ENCODE measurements at regions not wholly inside any gene's neighbourhood (a gene's known extent, or its start where the extent isn't known, plus 50 kb on each side); places are given as distances from the start of the nearest gene placed in this dataset.

- DNase-seq: no peak
These were observed 175.3 kb upstream of the ALG10B start for GRCh38 chr12:38141239-38141638.

GRCh38 chr12:38141861-38142260 is 174.7 kb upstream of the ALG10B start:
- no peak for DNase-seq

- no peak for DNase-seq
These were observed 173.6 kb upstream of the ALG10B start for GRCh38 chr12:38142974-38143373.

GRCh38 chr12:38144049-38144448 is 172.5 kb upstream of the ALG10B start:
- no peak for DNase-seq

GRCh38 chr12:38144601-38145436 is 171.8 kb upstream of the ALG10B start:
- no peak for DNase-seq

- no peak for DNase-seq
These were observed 167.0 kb upstream of the ALG10B start for GRCh38 chr12:38149395-38150073.

GRCh38 chr12:38151991-38152700 is 164.4 kb upstream of the ALG10B start:
- no peak for DNase-seq

GRCh38 chr12:38152816-38153736 is 163.5 kb upstream of the ALG10B start:
- DNase-seq: no peak

GRCh38 chr12:38153737-38154061 is 162.9 kb upstream of the ALG10B start:
- DNase-seq: no peak

GRCh38 chr12:38154096-38155019 is 162.2 kb upstream of the ALG10B start:
- DNase-seq: no peak

- DNase-seq: no peak
These were observed 161.6 kb upstream of the ALG10B start for GRCh38 chr12:38155020-38155395.

GRCh38 chr12:38155526-38156496 is 160.8 kb upstream of the ALG10B start:
- no peak for DNase-seq

- DNase-seq: no peak
These were observed 159.9 kb upstream of the ALG10B start for GRCh38 chr12:38156497-38157245.

GRCh38 chr12:38157274-38157932 is 159.2 kb upstream of the ALG10B start:
- DNase-seq: no peak

GRCh38 chr12:38157933-38158401 is 158.6 kb upstream of the ALG10B start:
- no peak for DNase-seq

GRCh38 chr12:38158428-38159091 is 158.0 kb upstream of the ALG10B start:
- DNase-seq: no peak

- DNase-seq: no peak
These were observed 157.5 kb upstream of the ALG10B start for GRCh38 chr12:38159092-38159551.
